HEK293 (cell line): ENCODE measurements at regions not wholly inside any gene's neighbourhood (a gene's known extent, or its start where the extent isn't known, plus 50 kb on each side); places are given as distances from the start of the nearest gene placed in this dataset.

Source experiments
- CTCF ChIP-seq: fragments of 450-650 bp; formaldehyde crosslinking; IDR thresholded peaks from 2 replicates; pipeline ENCODE4 v1.5.1; 2016; ENCODE audit warnings: missing biosample characterization, missing genetic modification characterization
- SP2 ChIP-seq: fragments of 450-650 bp; formaldehyde crosslinking; IDR thresholded peaks from 2 replicates; pipeline ENCODE4 v1.5.1; 2016; ENCODE audit warnings: missing biosample characterization, missing genetic modification characterization
- ZNF302 ChIP-seq: fragments of 450-650 bp; formaldehyde crosslinking; IDR thresholded peaks from 2 replicates; pipeline ENCODE4 v1.5.1; 2016; ENCODE audit warnings: missing biosample characterization, missing genetic modification characterization, low read depth

GRCh38 chr4:178026999-178027398 lies 584.8 kb upstream of the AGA start:
- TF ChIP-seq SP2 (tag by site-specific recombination) (no peak), CTCF (tag by site-specific recombination) (no peak), ZNF302 (no peak)
